Neutrophil (primary cell): ENCODE measurements at regions not wholly inside any gene's neighbourhood (a gene's known extent, or its start where the extent isn't known, plus 50 kb on each side); places are given as distances from the start of the nearest gene placed in this dataset.

ENCODE experiments used
- H3K27ac ChIP-seq: fragments of 200-600 bp; sonication (generic); 2 replicates; pipeline ENCODE4 v1.5.1; 2016; ENCODE audit warnings: mild to moderate bottlenecking, moderate library complexity
- H3K27me3 ChIP-seq: fragments of 200-600 bp; sonication (generic); 2 replicates; pipeline ENCODE4 v1.6.0; 2016; ENCODE audit warnings: mild to moderate bottlenecking
- H3K36me3 ChIP-seq: fragments of 200-600 bp; sonication (generic); 2 replicates; pipeline ENCODE4 v1.5.1; 2017
- H3K4me1 ChIP-seq, 2 experiments: fragments of 200-600 bp in 1 of 2; sonication (generic) in 1 of 2; 1 replicate in 1 of 2; 2 replicates in 1 of 2; pipeline versions ENCODE4 v1.5.1 to v1.6.1; 2013 to 2016; ENCODE audit warnings: low read depth in 1 of 2, low read length in 1 of 2, mild to moderate bottlenecking in 1 of 2, moderate library complexity in 1 of 2; ENCODE audit not compliant: control insufficient read depth in 1 of 2, insufficient read depth in 1 of 2
- H3K4me3 ChIP-seq, 2 experiments: fragments of 200-600 bp in 1 of 2; sonication (generic) in 1 of 2; 1 replicate in 1 of 2; 2 replicates in 1 of 2; pipeline ENCODE4 v1.5.1; 2013 to 2016; ENCODE audit warnings: low read depth in 1 of 2, low read length in 1 of 2, mild to moderate bottlenecking in 1 of 2, moderate library complexity in 1 of 2
- H3K9me3 ChIP-seq: fragments of 200-600 bp; sonication (generic); 2 replicates; pipeline ENCODE4 v1.5.1; 2016
- TF ChIP-seq, protein P1 (sequence below): fragments of 200-600 bp; sonication (generic); IDR thresholded peaks from 2 replicates; pipeline ENCODE4 v1.5.1; 2016; ENCODE audit warnings: antibody characterized with exemption

DNA sequence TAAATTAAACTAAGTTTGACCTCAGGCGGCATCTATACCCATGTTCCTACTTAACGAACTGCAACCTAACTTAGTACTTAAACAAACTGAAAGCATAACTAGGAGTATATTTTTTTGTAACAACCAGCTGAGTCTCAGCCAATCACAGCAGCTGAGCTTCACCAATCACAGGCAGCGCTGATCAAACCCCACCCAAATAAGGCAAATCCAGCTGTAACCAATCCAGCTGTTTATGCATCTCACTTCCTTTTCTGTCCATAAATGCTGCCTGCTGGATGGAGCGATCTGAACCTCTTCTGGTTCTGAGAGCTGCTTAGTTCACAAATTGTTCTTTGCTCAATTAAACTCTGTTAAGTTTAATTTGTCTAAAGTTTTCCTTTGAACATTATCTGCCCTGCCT is 131.3 kb downstream of the PMP22 start:
- H3K4me1 ChIP-seq, result no peaks in the 10 kb centered on the region
- H3K36me3 ChIP-seq, result no peaks in the 10 kb centered on the region
- TF ChIP-seq, protein P1, sequence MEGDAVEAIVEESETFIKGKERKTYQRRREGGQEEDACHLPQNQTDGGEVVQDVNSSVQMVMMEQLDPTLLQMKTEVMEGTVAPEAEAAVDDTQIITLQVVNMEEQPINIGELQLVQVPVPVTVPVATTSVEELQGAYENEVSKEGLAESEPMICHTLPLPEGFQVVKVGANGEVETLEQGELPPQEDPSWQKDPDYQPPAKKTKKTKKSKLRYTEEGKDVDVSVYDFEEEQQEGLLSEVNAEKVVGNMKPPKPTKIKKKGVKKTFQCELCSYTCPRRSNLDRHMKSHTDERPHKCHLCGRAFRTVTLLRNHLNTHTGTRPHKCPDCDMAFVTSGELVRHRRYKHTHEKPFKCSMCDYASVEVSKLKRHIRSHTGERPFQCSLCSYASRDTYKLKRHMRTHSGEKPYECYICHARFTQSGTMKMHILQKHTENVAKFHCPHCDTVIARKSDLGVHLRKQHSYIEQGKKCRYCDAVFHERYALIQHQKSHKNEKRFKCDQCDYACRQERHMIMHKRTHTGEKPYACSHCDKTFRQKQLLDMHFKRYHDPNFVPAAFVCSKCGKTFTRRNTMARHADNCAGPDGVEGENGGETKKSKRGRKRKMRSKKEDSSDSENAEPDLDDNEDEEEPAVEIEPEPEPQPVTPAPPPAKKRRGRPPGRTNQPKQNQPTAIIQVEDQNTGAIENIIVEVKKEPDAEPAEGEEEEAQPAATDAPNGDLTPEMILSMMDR, result no peak
- H3K27ac ChIP-seq, result no peak overlapping the region
- no peaks in the 10 kb centered on the region for H3K27me3 ChIP-seq
- no peaks in the 10 kb centered on the region for H3K9me3 ChIP-seq
- H3K4me3 ChIP-seq, result no peak overlapping the region

DNA sequence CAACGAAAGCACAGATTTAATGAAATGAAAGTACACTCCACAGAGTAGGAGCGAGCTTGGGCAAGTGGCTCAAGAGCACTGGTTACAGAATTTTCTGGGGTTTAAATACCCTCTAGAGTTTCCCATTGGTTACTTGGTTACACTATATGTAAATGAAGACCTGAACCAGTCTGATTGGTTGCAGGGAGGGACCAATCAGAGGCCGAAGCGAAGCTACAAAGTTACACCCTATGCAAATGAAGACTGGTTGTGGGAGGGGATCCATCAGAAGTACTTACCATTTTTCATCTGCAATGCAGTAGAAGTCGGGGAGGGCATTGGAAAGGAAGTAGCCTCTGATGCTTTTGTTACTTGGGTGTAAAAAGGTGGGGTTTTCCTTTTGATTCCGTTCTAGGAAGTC is 132.0 kb downstream of the PMP22 start:
- TF ChIP-seq, protein P1, result no peak
- H3K9me3 ChIP-seq, result no peaks in the 10 kb centered on the region

DNA sequence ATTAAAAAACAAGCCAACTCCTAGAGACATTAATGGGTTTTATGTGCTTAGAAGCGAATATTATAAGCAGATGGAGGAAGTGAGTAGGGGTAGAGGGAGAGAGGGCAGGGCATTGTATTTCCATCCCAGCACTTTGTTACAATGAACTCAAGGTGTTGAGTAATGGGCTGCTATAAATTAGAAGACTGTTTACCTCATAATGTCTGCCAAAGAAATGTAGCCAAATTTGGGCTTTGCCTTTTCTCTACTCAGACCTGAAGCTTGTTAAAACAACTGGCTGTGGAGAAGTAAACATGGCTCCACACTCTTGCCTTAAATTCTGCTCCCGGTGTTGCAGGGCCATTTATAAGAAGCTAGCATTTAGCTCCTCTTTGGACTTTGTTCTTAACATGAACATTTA is 134.7 kb downstream of the PMP22 start:
- Histone ChIP-seq H3K4me1 (no peaks in the 10 kb centered on the region), H3K27me3 (no peaks in the 10 kb centered on the region), H3K9me3 (no peaks in the 10 kb centered on the region), H3K36me3 (no peaks in the 10 kb centered on the region), H3K4me3 (no peak overlapping the region), H3K27ac (no peak overlapping the region)
- TF ChIP-seq, protein P1, result no peak

More for the DNA sequence above, 132.0 kb downstream of the PMP22 start:
- Histone ChIP-seq H3K36me3 (no peaks in the 10 kb centered on the region), H3K4me1 (no peaks in the 10 kb centered on the region), H3K27ac (no peak overlapping the region), H3K4me3 (no peak overlapping the region), H3K27me3 (no peaks in the 10 kb centered on the region)

DNA sequence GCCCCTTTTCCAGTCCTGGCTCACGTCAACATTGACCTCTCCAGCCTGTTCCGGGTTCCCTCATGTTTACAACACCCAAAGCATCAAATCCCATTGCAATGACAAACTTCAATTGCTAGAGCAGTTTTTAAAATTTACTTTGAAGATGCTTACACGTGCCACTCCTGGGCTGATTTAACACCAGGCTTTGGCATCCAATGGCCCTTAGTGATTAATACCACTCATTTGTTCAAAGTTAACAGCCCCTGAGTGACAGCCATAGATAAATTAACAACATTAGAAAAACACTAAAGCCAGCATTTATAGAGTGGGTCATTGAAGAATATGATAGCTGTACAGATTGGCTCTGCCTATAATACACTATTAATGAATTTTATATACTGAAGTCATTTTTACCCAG is 135.1 kb downstream of the PMP22 start:
- Histone ChIP-seq H3K4me3 (no peak overlapping the region), H3K36me3 (no peaks in the 10 kb centered on the region), H3K9me3 (no peaks in the 10 kb centered on the region), H3K4me1 (no peaks in the 10 kb centered on the region), H3K27ac (no peak overlapping the region), H3K27me3 (no peaks in the 10 kb centered on the region)
- TF ChIP-seq, protein P1, result no peak

DNA sequence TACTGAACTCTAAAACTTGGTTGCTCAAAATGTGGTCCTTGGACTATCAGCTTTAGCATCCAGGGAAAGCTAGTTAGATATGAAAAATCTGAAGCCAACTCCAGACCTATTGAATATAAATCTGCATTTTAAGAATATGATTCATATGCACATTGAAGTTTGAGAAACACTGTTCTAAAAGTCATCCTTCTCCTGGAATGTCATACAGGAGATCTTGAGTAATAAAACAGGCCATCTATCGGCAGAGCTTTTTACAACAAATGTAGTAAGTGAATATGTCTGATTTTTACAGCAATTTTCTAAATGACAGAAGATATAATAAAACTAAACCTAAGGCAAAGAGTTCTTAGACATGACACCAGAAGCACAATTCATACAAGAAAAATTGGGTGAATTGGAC is 140.4 kb downstream of the PMP22 start:
- Histone ChIP-seq H3K9me3 (no peaks in the 10 kb centered on the region), H3K27ac (no peak overlapping the region), H3K36me3 (no peaks in the 10 kb centered on the region), H3K27me3 (no peaks in the 10 kb centered on the region), H3K4me1 (peaks cover 0 to 18% of the 10 kb centered on the region in 2 experiments), H3K4me3 (no peak overlapping the region)
- TF ChIP-seq, protein P1, result no peak

DNA sequence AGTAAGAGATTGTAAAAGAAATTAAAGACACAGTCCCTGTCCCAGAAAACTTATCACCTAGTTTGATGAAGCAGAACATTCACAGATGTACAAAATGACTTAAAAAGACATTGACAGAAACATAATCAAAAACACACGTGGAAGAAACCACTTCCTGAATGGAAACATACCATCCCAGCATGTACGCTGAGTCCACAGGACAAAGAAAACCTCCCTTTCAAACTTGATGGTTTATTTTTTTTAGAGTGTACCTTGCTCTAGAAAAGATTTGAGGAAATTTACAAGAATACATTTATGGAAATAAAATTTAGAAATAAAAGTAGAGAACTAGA is 140.9 kb downstream of the PMP22 start:
- Histone ChIP-seq H3K27ac (no peak overlapping the region), H3K36me3 (no peaks in the 10 kb centered on the region), H3K9me3 (no peaks in the 10 kb centered on the region), H3K27me3 (no peaks in the 10 kb centered on the region), H3K4me3 (no peak overlapping the region), H3K4me1 (peaks cover 0 to 20% of the 10 kb centered on the region in 2 experiments)
- TF ChIP-seq, protein P1, result no peak
